DOHH2 (cell line): ENCODE measurements at regions not wholly inside any gene's neighbourhood (a gene's known extent, or its start where the extent isn't known, plus 50 kb on each side); places are given as distances from the start of the nearest gene placed in this dataset.
"Not testable (repeated sequence)": the region's sequence is repeated elsewhere in the genome, so short reads cannot be mapped to it uniquely, and the experiment has no call there.

Experiments used
- H3F3A ChIP-seq: fragments of 200-600 bp; sonication (generic), shearing (Covaris generic); 2 replicates; pipeline ENCODE4 v1.6.0; 2016; ENCODE audit warnings: antibody characterized with exemption, mild to moderate bottlenecking; ENCODE audit not compliant: control insufficient read depth, insufficient read depth
- H3K27ac ChIP-seq: fragments of 200-600 bp; sonication (generic); 2 replicates; pipeline ENCODE4 v1.5.1; 2014; ENCODE audit warnings: low read depth, mild to moderate bottlenecking, low read length, moderate library complexity
- H3K27me3 ChIP-seq: fragments of 200-600 bp; sonication (generic); 2 replicates; pipeline ENCODE4 v1.6.1; 2014; ENCODE audit warnings: mild to moderate bottlenecking, low read length, mixed read lengths; ENCODE audit not compliant: control insufficient read depth
- H3K36me3 ChIP-seq: fragments of 200-600 bp; sonication (generic); 2 replicates; pipeline ENCODE4 v1.6.1; 2014; ENCODE audit warnings: mild to moderate bottlenecking, low read length, moderate library complexity, mixed read lengths; ENCODE audit not compliant: control insufficient read depth
- H3K4me1 ChIP-seq: fragments of 200-600 bp; sonication (generic); 2 replicates; pipeline ENCODE4 v1.6.1; 2014; ENCODE audit warnings: mild to moderate bottlenecking, low read length, mixed read lengths; ENCODE audit not compliant: control insufficient read depth
- H3K4me2 ChIP-seq: fragments of 200-600 bp; sonication (generic); 2 replicates; pipeline ENCODE4 v1.6.0; 2014; ENCODE audit warnings: mild to moderate bottlenecking, low read length, moderate library complexity
- H3K4me3 ChIP-seq: fragments of 200-600 bp; sonication (generic); 2 replicates; pipeline ENCODE4 v1.5.1; 2014; ENCODE audit warnings: mild to moderate bottlenecking, low read length, mixed read lengths
- H3K79me2 ChIP-seq: fragments of 200-600 bp; sonication (generic); 2 replicates; pipeline ENCODE4 v1.6.1; 2014; ENCODE audit warnings: mild to moderate bottlenecking, low read length, mixed read lengths; ENCODE audit not compliant: control insufficient read depth
- H3K9me2 ChIP-seq: fragments of 200-600 bp; sonication (generic); replicated peaks from 2 replicates; pipeline ENCODE4 v1.6.1; 2014; ENCODE audit warnings: mild to moderate bottlenecking, low read length, mixed read lengths; ENCODE audit not compliant: control insufficient read depth
- H3K9me3 ChIP-seq: fragments of 200-600 bp; sonication (generic); 2 replicates; pipeline ENCODE4 v1.6.1; 2014; ENCODE audit warnings: antibody characterized with exemption, low read length, mixed read lengths; ENCODE audit not compliant: control insufficient read depth, insufficient read depth
- H4K20me1 ChIP-seq: fragments of 200-600 bp; sonication (generic); 2 replicates; pipeline ENCODE4 v1.6.0; 2014; ENCODE audit warnings: low read depth, mild to moderate bottlenecking, antibody characterized with exemption, low read length, moderate library complexity; ENCODE audit not compliant: control insufficient read depth, insufficient read depth
- CTCF ChIP-seq: fragments of 200-600 bp; sonication (generic); IDR thresholded peaks from one replicate; pipeline ENCODE4 v1.5.1; 2014; ENCODE audit warnings: antibody characterized with exemption, mild to moderate bottlenecking, low read depth, low read length; ENCODE audit not compliant: poor library complexity, severe bottlenecking
- EZH2phosphoT487 ChIP-seq: fragments of 200-600 bp; sonication (generic); IDR thresholded peaks from 2 replicates; pipeline ENCODE4 v1.6.1; 2017; ENCODE audit warnings: borderline replicate concordance, mild to moderate bottlenecking, antibody characterized with exemption, low read length, moderate library complexity, mixed read lengths

GRCh38 chr4:103845075-103845474, 125.3 kb upstream of the TACR3 start:
- H4K20me1 ChIP-seq, result no peaks in the 10 kb centered on the region
- no peak overlapping the region for H3K4me2 ChIP-seq
- H3K4me3 ChIP-seq, result no peak overlapping the region
- TF ChIP-seq EZH2phosphoT487 (no peak), CTCF (no peak)
- no peaks in the 10 kb centered on the region for H3K36me3 ChIP-seq
- H3K27ac ChIP-seq, result no peak overlapping the region
- H3K79me2 ChIP-seq, result no peaks in the 10 kb centered on the region
- no peaks in the 10 kb centered on the region for H3K27me3 ChIP-seq
- H3K9me3 ChIP-seq, result no peaks in the 10 kb centered on the region
- no peaks in the 10 kb centered on the region for H3K9me2 ChIP-seq
- H3K4me1 ChIP-seq, result no peaks in the 10 kb centered on the region
- no peaks in the 10 kb centered on the region for H3F3A ChIP-seq

- Histone ChIP-seq H3K4me3 (no peak overlapping the region), H3K4me2 (no peak overlapping the region), H3K36me3 (no peaks in the 10 kb centered on the region), H3K79me2 (no peaks in the 10 kb centered on the region), H3K9me2 (no peaks in the 10 kb centered on the region), H3K27me3 (no peaks in the 10 kb centered on the region), H3K27ac (no peak overlapping the region), H3F3A (no peaks in the 10 kb centered on the region), H4K20me1 (no peaks in the 10 kb centered on the region), H3K4me1 (no peaks in the 10 kb centered on the region), H3K9me3 (no peaks in the 10 kb centered on the region)
- TF ChIP-seq CTCF (no peak), EZH2phosphoT487 (no peak)
Measured at GRCh38 chr4:103842637-103843239, 123.0 kb upstream of the TACR3 start.

- Histone ChIP-seq H3K27ac (no peak overlapping the region), H3K9me2 (no peaks in the 10 kb centered on the region), H3K9me3 (no peaks in the 10 kb centered on the region), H3K36me3 (no peaks in the 10 kb centered on the region), H3K27me3 (no peaks in the 10 kb centered on the region), H3K4me2 (no peak overlapping the region), H3K4me1 (no peaks in the 10 kb centered on the region), H3K4me3 (no peak overlapping the region), H3F3A (no peaks in the 10 kb centered on the region), H3K79me2 (no peaks in the 10 kb centered on the region), H4K20me1 (no peaks in the 10 kb centered on the region)
- TF ChIP-seq EZH2phosphoT487, result no peak
- TF ChIP-seq CTCF, result no peak
Measured at GRCh38 chr4:103842076-103842475, 122.3 kb upstream of the TACR3 start.

- H3F3A ChIP-seq, H3K9me3 ChIP-seq, H3K4me2 ChIP-seq, H4K20me1 ChIP-seq, H3K79me2 ChIP-seq, H3K4me3 ChIP-seq, H3K27ac ChIP-seq, H3K36me3 ChIP-seq, H3K27me3 ChIP-seq, H3K9me2 ChIP-seq, H3K4me1 ChIP-seq: not testable (repeated sequence)
Measured at GRCh38 chr4:103810308-103810707, 90.5 kb upstream of the TACR3 start.
